ENCODE measurements at regions not wholly inside any gene's neighbourhood (a gene's known extent, or its start where the extent isn't known, plus 50 kb on each side); places are given as distances from the start of the nearest gene placed in this dataset.

DNA sequence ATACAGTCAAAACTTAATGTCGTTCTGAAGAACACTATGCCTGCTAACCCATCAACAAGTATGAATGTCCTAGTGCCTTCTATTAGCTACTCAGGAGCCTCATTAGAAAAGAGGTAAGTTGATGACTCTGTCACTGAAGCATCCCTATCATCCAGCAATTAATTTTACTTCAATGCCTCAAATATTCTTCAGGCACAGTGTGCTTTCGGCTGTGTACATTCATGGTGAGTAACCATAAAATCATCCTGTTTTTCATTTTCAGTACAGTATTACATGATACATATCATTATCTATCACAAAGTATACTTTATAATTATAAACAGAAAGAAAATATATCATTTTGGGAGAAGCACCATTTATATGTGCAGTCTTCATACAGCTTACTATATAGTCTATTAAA is 495.5 kb upstream of the ZWINT start:
- no peak for DNase-seq (ENCODE audit: low read depth in 2 of 2)

DNA sequence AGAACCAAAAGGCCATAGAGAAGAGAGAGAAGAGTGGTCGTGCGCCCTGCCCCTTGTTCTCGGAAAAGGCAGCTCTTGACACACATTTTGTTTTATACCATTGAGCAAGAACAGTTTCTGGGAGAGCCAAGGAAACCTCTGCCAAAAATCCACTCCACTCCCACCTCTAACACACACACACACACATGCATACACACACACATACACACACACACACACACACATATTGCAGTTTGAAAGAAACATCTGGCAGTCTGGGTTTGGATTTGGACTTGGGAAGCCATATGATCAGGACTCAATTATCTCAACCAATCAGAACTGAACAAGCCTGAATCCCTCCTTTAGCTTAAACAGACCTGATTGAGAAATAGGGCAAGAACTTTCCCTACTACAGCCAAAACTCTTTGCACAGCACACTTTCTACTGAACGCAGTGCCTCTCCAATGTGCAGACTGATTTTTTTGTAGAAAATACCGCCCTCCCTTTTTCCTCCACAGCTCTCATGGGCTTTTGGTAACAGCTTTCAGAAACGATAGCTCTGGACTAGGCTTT is 484.0 kb upstream of the ZWINT start:
- DNase-seq (ENCODE audit: low read depth in 2 of 2): no peak

DNA sequence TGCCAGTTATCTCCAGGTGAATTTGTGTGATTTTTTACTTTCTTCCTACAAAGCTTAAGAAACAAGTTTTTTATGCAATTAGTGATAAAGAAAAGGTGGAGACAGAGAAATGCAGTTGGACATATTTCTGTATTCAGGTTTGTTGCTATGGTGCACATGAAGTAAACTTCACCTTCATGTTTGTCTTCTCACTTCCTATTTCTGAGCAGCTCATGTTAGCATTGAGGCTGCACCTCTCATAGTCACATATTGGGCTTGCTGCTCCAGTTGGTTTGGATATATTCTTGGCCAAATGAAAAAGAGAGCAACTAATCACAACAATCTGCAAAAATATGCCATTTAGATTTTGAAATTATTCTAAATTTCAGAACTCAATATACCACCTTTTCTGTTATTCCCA is 475.6 kb upstream of the ZWINT start:
- no peak for DNase-seq (ENCODE audit: low read depth in 2 of 2)

DNA sequence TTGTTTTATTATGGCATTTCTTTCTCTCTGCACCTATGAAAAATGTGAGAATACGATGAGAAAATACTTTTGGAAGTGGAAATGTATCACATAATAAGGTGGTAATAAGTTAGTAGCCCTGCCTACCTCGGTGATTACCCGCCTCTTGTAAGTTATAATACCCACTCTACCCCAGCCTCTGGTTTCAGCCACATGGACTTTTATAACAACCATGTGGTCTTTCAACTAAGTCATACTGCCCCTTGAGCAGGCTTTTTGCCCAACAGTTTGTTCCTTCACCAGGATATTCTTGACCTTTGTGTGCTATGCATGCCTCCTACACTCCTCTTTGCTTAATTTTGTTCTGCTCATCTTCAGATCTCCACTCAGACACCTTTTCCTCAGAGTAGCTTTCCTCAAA is 470.6 kb upstream of the ZWINT start:
- DNase-seq (ENCODE audit: low read depth in 2 of 2): no peak

DNA sequence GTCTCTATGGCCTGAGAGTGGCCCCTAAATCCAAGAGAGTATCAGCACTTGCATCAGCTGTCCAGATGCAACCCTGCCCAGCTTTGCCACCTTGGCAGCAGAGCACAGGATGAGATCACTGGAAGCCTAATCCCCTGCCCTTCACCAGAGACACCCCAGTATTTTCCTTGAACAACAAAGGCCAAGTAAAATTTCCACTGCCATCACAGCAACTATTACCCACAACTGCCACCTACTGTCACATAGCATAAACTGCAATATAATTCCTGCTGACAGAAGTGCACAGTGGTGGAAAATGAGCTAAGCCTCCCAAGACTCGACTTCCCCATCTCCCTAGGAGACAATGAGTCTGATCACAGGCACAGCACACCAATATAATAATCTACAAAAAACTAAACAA is 462.8 kb upstream of the ZWINT start:
- DNase-seq (ENCODE audit: low read depth in 2 of 2): no peak

DNA sequence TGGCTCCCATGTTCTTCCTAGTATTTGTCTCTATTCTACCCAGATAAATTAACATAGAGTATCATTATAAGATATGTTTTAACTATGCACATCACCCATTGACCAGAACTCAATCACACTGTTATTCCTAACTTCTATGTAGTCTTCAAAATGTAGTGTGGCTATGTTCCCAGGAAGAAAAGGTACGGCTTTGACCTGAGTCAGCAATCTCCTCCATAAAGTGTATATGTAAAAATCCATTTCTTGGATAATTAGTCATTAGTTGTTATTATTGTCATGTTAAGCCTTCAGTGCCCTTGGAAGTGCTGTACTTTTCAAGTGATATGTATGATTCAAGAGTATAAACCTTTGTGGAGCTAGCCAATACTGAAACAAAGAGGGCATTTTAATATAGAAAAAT is 444.0 kb upstream of the ZWINT start:
- DNase-seq (ENCODE audit: low read depth in 2 of 2): no peak

DNA sequence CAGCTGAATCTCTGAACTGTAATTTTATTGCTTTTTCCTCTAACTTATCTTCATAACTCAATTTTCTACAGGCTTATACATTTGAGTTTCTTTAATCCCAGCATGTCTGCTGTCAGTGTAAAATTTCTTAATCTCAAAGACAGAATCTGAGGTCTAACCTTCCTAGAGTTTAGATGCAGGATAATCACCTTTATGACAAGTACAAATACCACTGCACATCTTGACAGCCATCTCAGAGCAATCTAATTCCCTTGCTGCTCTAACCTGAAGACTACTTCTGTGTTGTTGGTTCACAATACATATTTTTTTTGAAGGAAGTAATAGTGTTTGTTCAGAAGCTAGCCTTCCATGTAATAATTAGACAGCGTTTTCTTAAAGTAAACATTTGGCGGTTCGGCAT is 424.2 kb upstream of the ZWINT start:
- no peak for DNase-seq (ENCODE audit: low read depth in 2 of 2)

DNA sequence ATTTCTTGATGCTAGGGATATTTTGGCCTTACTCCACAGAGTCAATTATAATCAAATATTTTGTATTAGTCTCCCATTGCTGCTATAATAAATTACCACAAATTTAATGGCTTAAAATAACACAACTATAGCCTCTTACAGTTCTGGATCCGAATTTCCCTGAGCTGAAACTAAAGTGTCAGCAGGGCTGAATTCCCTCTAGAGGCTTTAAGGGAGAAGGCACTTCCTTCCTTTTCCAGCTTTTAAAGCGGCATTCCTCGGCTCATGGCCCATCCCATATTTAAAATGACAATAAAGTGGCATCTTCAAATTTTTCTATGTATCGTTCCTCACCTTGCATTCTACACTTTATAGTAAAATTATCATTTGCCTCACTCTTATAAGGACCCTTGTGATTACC is 421.4 kb upstream of the ZWINT start:
- no peak for DNase-seq (ENCODE audit: low read depth in 2 of 2)

DNA sequence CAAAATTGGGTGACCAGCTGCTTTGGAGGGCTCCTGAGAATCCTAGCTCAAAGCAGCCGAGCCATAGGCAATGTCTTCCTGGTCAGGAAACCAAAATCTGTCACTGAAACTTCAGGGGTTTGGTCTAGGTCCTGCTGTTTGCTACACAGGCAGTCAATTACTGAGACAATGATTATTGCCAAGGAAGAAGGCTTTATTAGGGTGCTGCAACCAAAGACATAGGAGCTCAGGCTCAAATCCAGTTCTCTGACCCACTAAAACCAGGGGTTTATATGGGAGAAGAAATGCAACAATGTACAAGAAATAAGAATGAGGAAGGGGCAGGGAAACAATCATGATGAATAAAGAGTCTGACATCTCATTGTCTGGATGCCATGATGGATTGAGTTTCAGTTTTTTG is 410.3 kb upstream of the ZWINT start:
- DNase-seq (ENCODE audit: low read depth in 2 of 2): no peak

DNA sequence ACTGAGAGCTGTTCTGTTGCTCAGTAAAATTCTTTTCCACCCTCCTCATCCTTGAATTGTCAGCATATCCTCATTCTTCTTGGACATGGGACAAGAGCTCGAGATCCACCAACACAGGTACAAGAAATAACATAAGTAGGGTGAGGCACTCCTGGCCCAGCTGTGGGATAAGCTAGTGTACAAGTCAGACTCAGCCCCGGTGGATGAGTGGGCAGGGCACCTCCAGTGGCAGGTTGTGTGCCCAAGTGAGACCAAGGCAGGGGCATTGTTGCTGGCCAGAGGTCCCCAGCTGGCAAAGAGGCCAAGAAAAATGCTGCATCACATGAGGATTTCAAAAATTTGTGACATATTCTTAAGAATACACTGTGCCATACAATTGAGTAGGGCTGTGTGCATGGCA is 402.0 kb upstream of the ZWINT start:
- no peak for DNase-seq (ENCODE audit: low read depth in 2 of 2)

DNA sequence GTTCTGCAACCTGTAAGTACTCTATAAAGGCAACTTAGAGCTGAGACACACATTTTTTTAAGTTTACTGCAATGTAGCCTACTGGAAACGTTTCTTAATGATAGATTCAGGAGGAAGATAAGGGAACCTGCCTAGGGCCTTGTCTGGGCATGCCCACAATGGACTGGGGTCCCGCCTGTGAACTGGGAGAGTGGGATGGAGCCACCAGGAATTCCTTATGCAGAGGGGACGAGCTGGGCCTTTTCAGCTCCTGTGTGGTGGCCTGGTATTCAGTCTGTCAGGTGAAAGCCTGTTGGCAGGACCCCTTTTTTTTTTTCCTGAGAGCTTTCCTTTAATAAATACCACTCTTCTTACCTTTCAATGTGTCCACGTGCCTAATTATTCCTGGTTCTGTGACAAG is 384.4 kb upstream of the ZWINT start:
- no peak for DNase-seq (ENCODE audit: low read depth in 2 of 2)

DNA sequence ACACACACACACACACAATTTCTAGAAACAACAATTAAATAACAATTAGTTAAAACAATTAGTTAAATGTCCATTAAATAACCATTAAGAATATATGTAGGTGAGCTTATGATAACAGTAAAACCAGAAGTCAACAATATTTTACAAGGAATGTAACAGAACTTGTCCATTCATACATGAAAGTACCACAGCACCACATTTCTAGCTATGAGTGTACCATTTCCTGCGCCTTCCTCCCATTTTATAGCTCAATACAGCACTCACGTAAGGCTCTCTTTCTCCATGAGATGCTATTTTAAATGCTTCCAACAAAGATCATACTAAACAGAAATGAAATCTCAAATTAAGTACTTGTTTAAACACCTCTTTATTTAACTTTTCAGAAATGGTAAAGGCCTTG is 367.3 kb upstream of the ZWINT start:
- no peak for DNase-seq (ENCODE audit: low read depth in 2 of 2)

DNA sequence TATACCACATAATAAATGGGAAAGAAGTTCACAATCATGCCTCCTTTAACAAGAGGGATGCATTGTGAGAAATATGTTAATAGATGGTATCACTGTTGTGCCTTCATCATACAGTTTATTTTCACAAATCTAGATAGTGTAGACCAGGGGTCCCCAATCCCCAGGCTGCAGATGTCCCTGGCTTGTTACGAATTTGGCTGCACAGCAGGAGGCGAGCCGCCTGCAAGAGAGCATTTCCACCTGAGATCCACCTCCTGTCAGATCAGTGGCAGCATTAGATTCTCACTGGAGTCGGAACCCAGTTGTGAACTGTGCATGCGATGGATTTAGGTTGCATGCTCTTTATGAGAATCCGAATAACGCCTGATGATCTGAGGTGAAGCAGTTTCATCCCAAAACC is 361.9 kb upstream of the ZWINT start:
- DNase-seq (ENCODE audit: low read depth in 2 of 2): no peak

DNA sequence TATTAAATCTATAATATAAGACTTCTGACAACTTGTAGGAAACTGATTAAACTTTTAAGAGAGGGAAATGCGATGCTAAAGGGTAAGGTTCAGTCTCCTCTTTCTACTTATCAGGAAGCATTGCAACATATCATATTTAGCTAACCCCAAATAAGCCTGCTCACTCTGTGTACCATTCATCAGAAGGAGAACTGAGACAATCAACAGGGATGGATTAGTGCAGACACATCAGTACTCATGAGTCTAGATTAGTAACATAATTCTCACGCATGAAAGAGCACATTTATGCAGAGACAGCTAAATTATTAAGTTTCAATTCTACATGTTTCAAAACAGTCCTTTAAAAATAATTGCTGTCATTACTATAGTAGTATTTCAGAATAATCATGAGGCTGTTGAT is 354.2 kb upstream of the ZWINT start:
- DNase-seq (ENCODE audit: low read depth in 2 of 2): no peak

DNA sequence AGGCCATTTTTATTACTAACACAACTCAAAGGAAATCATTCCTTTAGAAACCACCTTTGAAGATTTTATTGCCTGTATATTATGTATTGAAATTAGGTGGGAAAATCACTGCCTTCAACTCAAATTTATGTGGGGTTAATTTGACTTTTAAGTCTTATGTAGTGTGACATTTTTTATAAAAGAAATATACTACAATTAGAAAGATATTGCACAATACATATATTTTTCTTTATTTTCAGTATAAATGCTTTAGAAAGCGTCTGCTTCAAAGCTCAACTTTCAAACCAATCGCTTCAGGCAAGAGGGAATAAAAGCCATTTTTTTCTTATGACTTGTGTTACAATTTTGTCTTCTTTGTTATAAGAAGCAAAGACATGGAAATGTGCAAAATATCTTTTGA is 337.4 kb upstream of the ZWINT start:
- no peak for DNase-seq (ENCODE audit: low read depth in 2 of 2)

DNA sequence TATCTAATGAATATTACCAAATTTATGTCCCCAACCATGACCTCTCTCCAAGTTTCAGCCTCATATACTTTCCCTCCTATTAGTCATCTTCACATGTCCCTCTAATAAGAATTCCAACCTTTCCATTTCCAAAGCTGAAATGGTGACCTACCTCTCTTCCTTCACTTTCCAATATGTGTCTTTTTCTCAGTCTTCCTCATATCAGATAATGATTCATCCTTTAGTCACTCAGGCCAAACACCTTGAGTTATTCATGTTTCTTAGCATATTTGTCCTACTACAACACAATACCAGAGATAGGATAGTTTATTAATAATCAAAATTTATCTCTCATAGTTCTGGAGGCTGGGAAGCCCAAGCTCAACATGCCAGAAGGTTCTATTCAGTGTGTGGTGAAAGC is 318.5 kb upstream of the ZWINT start:
- no peak for DNase-seq (ENCODE audit: low read depth in 2 of 2)

DNA sequence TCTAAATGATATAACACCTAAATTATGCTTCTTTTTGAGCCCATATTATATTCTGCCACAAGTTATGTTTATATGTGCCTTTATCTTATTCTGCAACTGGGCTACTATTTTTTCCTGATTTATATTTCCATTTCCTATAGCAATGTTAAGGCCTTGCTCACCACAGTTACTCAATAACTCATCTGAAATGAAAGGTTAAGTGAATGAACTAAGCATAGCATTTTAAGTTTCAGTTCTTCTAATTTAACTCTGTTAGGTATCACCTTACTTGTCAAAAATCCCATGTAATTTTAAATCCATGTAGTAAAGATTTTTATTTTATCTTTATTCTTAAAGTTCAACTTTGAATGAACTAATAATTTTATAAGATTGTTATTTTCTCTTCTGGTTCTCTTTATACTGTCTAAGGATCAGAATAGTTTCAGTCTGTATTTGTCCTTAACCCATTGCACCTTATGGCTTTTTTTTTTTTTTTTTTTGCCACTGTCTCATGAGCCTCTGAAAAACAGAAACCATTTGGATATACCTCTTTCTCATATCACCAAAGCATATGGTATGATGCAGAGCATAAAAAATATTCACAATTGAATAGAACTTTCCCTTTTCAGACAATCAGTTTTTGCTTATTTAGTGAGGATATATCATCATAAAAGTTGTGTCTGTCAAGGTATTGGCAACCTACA is 301.8 kb upstream of the ZWINT start:
- DNase-seq (ENCODE audit: low read depth in 2 of 2): no peak

DNA sequence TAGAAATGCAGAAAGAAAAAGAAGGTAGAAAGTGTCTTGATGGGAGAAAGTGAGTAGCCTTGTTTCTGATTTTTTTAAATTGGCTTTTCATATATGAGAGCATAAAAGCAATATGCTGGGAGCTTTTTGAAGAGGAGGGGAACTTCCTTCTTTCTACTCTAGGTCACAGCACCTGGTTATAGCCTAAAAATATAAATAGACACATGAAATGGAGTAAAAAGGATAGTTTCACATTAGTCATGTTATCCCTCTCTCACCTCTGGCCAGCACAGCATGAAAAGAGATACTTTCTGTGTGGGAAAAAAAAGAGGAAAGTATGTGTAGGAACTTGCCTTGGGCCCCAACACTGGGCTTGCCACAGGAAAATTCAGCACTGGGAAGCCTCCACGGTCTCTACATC is 292.2 kb upstream of the ZWINT start:
- DNase-seq (ENCODE audit: low read depth in 2 of 2): no peak

DNA sequence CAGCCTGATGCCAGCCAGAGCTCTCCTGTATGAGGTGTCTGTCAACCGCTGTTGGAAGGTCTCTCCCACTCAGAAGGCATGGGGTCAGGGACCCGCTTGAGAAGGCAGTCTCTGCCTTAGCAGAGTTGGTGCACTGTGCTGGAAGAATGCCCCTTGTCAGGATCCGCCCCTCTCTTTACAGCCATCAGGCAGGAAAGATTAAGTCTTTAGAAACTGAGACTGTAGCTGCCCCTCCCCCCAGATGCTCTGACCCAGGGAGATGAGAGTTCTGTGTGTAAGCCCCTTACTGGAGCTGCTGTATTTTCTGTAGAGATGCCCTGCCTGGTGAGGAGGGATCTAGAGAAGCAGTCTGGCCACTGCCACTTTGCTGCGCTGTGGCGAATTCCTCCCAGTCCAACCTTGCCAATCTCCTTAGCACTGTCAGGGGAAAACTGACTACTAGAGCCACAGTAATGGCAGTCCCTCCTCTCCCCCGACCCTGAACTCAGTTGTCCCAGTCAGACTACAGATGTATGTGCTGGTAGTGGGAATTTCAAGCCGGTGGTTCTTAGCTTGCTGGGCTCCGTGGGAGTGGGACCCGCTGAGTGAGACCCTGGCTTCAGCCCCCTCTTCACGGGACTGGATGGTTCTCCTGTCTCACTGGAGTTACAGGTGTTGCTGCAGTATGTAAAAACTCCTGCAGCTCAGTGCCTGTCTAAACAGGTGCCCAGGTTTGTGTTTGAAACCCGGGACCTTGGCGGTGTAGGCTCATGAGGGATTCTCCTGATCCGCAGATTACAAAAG is 285.5 kb upstream of the ZWINT start:
- DNase-seq (ENCODE audit: low read depth in 2 of 2): no peak

DNA sequence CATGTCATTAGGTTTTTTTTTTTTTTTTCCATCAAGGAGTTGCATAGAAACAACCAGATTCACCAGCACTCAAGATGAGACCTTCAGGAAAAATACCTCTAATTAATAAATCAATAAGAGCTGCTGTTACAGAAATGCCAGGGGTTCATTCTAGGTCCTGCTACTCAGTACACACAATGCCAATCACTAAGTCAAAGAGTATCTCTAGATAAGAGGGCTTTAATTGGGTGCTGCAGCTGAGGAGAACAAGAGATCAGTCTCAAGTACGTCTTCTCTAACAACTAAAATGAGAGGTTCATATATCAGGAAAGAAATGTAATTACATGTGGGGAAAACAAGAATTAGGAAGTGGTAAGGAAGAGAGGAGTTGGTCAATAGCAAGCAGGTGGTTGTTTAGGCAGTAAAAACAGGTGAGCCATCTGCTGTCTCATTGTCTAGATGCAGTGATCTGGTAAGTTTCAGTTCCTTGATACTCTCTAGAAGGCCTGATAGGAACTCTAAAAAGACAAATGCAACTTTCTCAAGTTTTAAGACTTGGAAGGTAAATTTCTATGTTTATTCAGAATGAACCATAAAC is 272.9 kb upstream of the ZWINT start:
- DNase-seq (ENCODE audit: low read depth in 2 of 2): no peak

DNA sequence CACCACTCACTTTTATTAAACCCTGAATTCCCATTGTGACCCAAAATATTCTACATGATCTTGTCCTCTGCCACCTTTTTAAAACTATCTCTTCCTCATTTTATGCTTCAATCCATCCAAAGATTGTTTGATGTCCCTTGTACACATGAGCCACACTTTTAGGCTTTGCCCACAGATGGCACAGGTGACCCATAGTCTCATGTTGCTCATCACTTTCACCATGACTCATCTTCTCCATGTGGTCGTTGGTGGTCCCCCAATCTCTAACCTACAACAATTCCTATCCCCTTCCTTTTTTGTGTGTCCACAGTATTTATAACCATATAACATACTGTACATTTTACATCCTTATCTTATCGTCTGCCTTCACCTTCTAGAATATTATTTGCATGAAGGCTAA is 271.5 kb upstream of the ZWINT start:
- DNase-seq (ENCODE audit: low read depth in 2 of 2): no peak

DNA sequence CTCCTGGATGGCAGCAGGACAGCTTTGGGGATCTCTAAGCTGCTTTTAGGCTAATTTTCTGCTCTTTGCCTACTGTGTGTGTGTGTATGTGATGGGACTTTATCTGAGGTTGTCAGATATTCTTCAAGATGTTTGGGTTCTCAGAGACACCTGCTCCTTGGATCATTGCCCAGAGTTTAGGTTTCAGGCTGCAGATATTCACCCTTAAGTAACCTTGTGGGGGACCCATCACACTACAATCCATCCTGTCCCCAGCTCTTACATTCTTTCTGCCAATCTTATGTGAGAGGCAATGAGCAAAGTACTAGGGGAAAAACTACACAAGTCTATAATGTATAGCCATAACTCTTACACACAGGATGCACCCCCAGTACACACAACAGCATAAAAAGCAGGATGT is 263.0 kb upstream of the ZWINT start:
- no peak for DNase-seq (ENCODE audit: low read depth in 2 of 2)

DNA sequence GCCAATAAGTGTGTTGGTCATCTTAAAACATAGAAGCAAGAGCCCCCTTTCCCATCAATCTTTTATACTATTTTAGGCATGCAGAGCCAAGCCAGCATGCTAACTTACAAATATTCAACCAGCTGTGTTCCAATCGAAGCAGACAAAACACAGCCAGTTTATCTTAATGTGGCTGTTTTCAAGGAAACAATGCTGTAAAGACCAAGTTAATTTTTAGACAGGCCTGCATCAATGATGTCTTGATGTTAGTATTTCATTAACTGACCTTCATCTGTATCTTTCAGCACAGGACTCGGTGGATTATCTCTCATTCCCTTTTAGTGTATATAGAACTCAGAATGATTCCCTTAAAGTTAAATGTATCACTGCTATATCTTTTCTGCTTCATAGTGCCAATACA is 262.0 kb upstream of the ZWINT start:
- no peak for DNase-seq (ENCODE audit: low read depth in 2 of 2)

Data from stimulated activated CD8-positive, alpha-beta memory T cell treated with anti-CD3 and anti-CD28 coated beads, Interleukin-15, amount 100 ng/mL, for 48 hours (primary cell).